ENCODE measurements at regions not wholly inside any gene's neighbourhood (a gene's known extent, or its start where the extent isn't known, plus 50 kb on each side); places are given as distances from the start of the nearest gene placed in this dataset.

GRCh38 chr3:117298273-117298672 lies 588.7 kb downstream of the TUSC7 start:
- no peaks in the 10 kb centered on the region for H3K36me3 Mint-ChIP-seq (ENCODE audit: low read depth)
- no peaks in the 10 kb centered on the region; the same call in 1 of the 2 replicates for H3K27me3 Mint-ChIP-seq (ENCODE audit: insufficient read depth)
- peaks cover 30% of the 10 kb centered on the region for H3K9me3 Mint-ChIP-seq
- TF ChIP-seq CTCF (IDR thresholded peaks at IDR 0.05) = no peak
- H3K27ac Mint-ChIP-seq = no peak overlapping the region
- DNase-seq = no peak
- no peak overlapping the region for H3K4me3 Mint-ChIP-seq
- no peaks in the 10 kb centered on the region for H3K4me1 Mint-ChIP-seq (ENCODE audit: low read depth)

- Mint-ChIP-seq H3K9me3 (peaks cover 33% of the 10 kb centered on the region), H3K4me3 (no peak overlapping the region), H3K27ac (no peak overlapping the region), H3K27me3 (ENCODE audit: insufficient read depth) (no peaks in the 10 kb centered on the region; the same call in 1 of the 2 replicates), H3K4me1 (ENCODE audit: low read depth) (no peaks in the 10 kb centered on the region), H3K36me3 (ENCODE audit: low read depth) (no peaks in the 10 kb centered on the region)
- DNase-seq = no peak
- TF ChIP-seq CTCF (IDR thresholded peaks at IDR 0.05) = no peak
Observed at GRCh38 chr3:117302428-117302827, 592.8 kb downstream of the TUSC7 start.

- Mint-ChIP-seq H3K4me3 (no peak overlapping the region), H3K9me3 (peaks cover 41% of the 10 kb centered on the region), H3K4me1 (ENCODE audit: low read depth) (no peaks in the 10 kb centered on the region), H3K36me3 (ENCODE audit: low read depth) (no peaks in the 10 kb centered on the region), H3K27ac (no peak overlapping the region), H3K27me3 (ENCODE audit: insufficient read depth) (peaks cover 2% of the 10 kb centered on the region; the same call in 1 of the 2 replicates)
- no peak for DNase-seq
- TF ChIP-seq CTCF (IDR thresholded peaks at IDR 0.05) = no peak
Observed at GRCh38 chr3:117303443-117303842, 593.9 kb downstream of the TUSC7 start.

- H3K4me1 Mint-ChIP-seq (ENCODE audit: low read depth) = no peaks in the 10 kb centered on the region
- H3K4me3 Mint-ChIP-seq = no peak overlapping the region
- H3K27ac Mint-ChIP-seq = no peak overlapping the region
- H3K36me3 Mint-ChIP-seq (ENCODE audit: low read depth) = no peaks in the 10 kb centered on the region
- DNase-seq = no peak
- H3K9me3 Mint-ChIP-seq = peaks cover 32% of the 10 kb centered on the region
- TF ChIP-seq CTCF (IDR thresholded peaks at IDR 0.05) = no peak
- H3K27me3 Mint-ChIP-seq (ENCODE audit: insufficient read depth) = peaks cover 2% of the 10 kb centered on the region; the same call in 1 of the 2 replicates
Observed at GRCh38 chr3:117304681-117305080, 595.1 kb downstream of the TUSC7 start.

- no peak for TF ChIP-seq CTCF (IDR thresholded peaks at IDR 0.05)
- Mint-ChIP-seq H3K27me3 (ENCODE audit: insufficient read depth) (peaks cover 2% of the 10 kb centered on the region; the same call in 1 of the 2 replicates), H3K27ac (no peak overlapping the region), H3K4me1 (ENCODE audit: low read depth) (no peaks in the 10 kb centered on the region), H3K9me3 (peaks cover 27% of the 10 kb centered on the region), H3K4me3 (no peak overlapping the region), H3K36me3 (ENCODE audit: low read depth) (no peaks in the 10 kb centered on the region)
- DNase-seq = no peak
Observed at GRCh38 chr3:117305681-117306080, 596.1 kb downstream of the TUSC7 start.

- peaks cover 31% of the 10 kb centered on the region for H3K9me3 Mint-ChIP-seq
- no peak overlapping the region for H3K27ac Mint-ChIP-seq
- DNase-seq = no peak
- H3K4me1 Mint-ChIP-seq (ENCODE audit: low read depth) = no peaks in the 10 kb centered on the region
- H3K27me3 Mint-ChIP-seq (ENCODE audit: insufficient read depth) = peaks cover 2% of the 10 kb centered on the region; the same call in 1 of the 2 replicates
- no peak overlapping the region for H3K4me3 Mint-ChIP-seq
- TF ChIP-seq CTCF (IDR thresholded peaks at IDR 0.05) = no peak
- no peaks in the 10 kb centered on the region for H3K36me3 Mint-ChIP-seq (ENCODE audit: low read depth)
Observed at GRCh38 chr3:117306299-117306698, 596.7 kb downstream of the TUSC7 start.
